Activated CD4-positive, alpha-beta memory T cell treated with anti-CD3 and anti-CD28 coated beads for 36 hours (primary cell): ENCODE measurements at regions not wholly inside any gene's neighbourhood (a gene's known extent, or its start where the extent isn't known, plus 50 kb on each side); places are given as distances from the start of the nearest gene placed in this dataset.

ENCODE experiments used
- CTCF ChIA-PET: fragments of 350-600 bp; sonication (Branson Sonifier 250); formaldehyde crosslinking; loops from one replicate; lab custom pipeline; 2021; ENCODE audit warnings: antibody characterized with exemption, inconsistent platforms; lab: Charles Lee
- POLR2A ChIA-PET: fragments of 350-600 bp; sonication (Branson Sonifier 250); formaldehyde crosslinking; loops from one replicate; lab custom pipeline; 2021; ENCODE audit warnings: antibody characterized with exemption; lab: Charles Lee
- DNase-seq: peaks from one replicate; pipeline ENCODE4 v3.0.0-alpha.2; 2020
- H3K27ac Mint-ChIP-seq: one replicate; pipeline ENCODE4 v1.8.0; 2021; ENCODE audit warnings: mixed read lengths
- H3K27me3 Mint-ChIP-seq: one replicate; pipeline ENCODE4 v1.8.0; 2021; ENCODE audit warnings: mixed read lengths
- H3K36me3 Mint-ChIP-seq: one replicate; pipeline ENCODE4 v1.8.0; 2021; ENCODE audit warnings: mixed read lengths
- H3K4me1 Mint-ChIP-seq: one replicate; pipeline ENCODE4 v1.8.0; 2021; ENCODE audit warnings: low read depth, mixed read lengths
- H3K4me3 Mint-ChIP-seq: one replicate; pipeline ENCODE4 v1.8.0; 2021; ENCODE audit warnings: mild to moderate bottlenecking, mixed read lengths
- H3K9me3 Mint-ChIP-seq: one replicate; pipeline ENCODE4 v1.8.0; 2021; ENCODE audit warnings: mixed read lengths
- intact Hi-C: fragments of 100-400 bp; cut with micrococcal nuclease; formaldehyde crosslinking; loops from one replicate; pipeline ENCODE4 v1.15.1; 2023

DNA sequence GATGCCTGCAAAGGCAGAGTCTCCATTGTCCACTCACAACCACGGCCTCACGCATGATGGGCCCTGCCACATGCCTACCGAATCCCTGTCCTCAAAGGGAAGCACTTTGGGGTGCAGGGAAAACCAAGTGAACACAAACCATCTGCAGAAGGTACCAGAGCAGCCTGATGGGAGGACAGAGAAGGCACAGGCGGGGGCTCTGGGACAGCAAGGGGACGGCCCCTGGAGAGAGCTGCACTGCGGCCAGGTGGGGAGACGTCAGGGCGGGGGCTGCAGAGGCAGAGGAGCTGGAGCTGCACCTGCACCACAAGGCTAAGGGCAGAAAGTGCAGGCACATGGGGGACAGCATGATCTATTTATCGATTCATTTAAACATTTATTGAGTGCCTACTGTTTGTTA is 1056.0 kb downstream of the TBC1D22A start:
- Mint-ChIP-seq H3K9me3 (peaks cover 8% of the 10 kb centered on the region), H3K27me3 (peaks cover 4% of the 10 kb centered on the region), H3K27ac (no peak overlapping the region), H3K4me1 (no peaks in the 10 kb centered on the region), H3K4me3 (no peak overlapping the region), H3K36me3 (no peaks in the 10 kb centered on the region)
- intact Hi-C loops = no loop called here
- no peak for DNase-seq
- ChIA-PET CTCF (no interaction called here), POLR2A (no interaction called here)

DNA sequence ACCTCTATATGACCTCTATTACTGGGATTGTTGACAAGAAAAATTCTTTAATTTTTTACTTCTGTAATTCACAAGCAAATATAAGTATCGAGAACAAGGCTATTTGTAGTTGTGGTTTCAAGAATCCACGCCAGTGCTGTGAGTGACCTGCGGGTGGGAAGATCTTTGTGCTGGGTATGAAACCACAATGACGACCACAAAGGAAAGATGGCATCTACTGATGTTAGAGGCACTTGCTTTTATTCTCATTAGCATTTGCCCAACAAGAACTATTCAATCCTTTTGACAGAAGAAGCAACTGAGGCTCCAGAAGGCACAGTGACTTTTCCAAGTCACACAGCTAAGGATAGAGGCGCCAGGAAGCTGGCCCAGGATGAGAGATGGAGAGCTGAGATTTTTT is 1054.9 kb downstream of the TBC1D22A start:
- Mint-ChIP-seq H3K4me1 (no peaks in the 10 kb centered on the region), H3K27ac (no peak overlapping the region), H3K27me3 (peaks cover 4% of the 10 kb centered on the region), H3K9me3 (peaks cover 12% of the 10 kb centered on the region), H3K36me3 (no peaks in the 10 kb centered on the region), H3K4me3 (no peak overlapping the region)
- intact Hi-C loops = no loop called here
- CTCF ChIA-PET = no interaction called here
- POLR2A ChIA-PET = no interaction called here
- DNase-seq = no peak

DNA sequence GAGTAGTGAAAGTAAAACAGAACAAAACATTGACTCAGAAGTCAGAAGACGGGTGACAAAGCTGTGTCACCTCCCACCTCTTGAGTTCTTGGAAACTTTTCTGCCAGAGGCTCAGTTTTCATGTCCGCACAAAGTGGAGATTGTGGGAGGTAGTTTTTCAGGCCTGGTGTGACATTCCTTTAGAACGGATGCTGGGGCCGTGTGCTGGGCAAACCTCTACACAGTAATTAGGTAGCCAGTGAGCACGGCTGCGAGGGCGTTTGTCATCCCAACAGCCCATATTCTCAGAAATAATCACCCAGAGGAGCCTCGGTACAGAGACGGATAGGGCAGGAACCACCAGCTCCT is 1054.4 kb downstream of the TBC1D22A start:
- no peak for DNase-seq

DNA sequence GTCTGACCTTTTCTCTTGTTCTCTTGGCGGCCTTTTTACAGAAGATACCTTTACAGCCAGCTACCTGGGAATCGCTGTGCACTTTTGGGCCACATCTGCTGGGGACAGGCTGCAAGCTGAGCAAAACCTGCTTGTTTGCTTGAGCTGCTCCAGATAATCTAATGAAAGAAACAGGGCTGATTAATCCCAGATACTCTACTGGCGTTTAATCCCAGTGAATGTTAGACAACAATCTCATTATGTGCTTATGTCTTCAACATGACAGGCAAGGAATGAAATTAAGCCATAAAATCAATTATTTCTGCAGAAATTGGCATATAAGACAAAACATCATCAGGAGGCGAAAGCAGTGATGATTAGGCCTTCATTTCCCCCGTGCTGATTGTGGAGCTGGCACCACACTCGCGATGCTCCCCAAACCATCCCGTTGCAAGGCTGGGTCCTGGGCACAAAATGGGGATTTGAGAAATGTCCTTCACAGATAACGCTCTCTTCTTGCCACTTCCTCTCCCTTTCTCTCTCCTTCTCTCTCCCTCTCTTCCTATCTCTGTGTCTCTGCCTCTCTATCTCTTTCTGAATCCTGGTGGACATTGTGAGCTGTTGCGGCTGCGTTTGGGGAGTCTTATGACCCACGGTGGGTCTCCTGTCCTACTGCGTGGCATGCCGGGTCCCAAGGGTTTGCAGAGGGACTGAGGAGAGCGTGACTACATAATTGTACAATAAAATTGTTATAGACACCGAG is 1053.8 kb downstream of the TBC1D22A start:
- ChIA-PET POLR2A (no interaction called here), CTCF (no interaction called here)
- Mint-ChIP-seq H3K4me3 (no peak overlapping the region), H3K36me3 (no peaks in the 10 kb centered on the region), H3K4me1 (no peaks in the 10 kb centered on the region), H3K27me3 (peaks cover 4% of the 10 kb centered on the region), H3K9me3 (peaks cover 12% of the 10 kb centered on the region), H3K27ac (no peak overlapping the region)
- no peak for DNase-seq
- intact Hi-C loops = no loop called here

More for the DNA sequence above, 1054.4 kb downstream of the TBC1D22A start:
- CTCF ChIA-PET = no interaction called here
- POLR2A ChIA-PET = no interaction called here
- Mint-ChIP-seq H3K4me1 (no peaks in the 10 kb centered on the region), H3K36me3 (no peaks in the 10 kb centered on the region), H3K27ac (no peak overlapping the region), H3K4me3 (no peak overlapping the region), H3K27me3 (peaks cover 4% of the 10 kb centered on the region), H3K9me3 (peaks cover 12% of the 10 kb centered on the region)
- intact Hi-C loops = no loop called here

DNA sequence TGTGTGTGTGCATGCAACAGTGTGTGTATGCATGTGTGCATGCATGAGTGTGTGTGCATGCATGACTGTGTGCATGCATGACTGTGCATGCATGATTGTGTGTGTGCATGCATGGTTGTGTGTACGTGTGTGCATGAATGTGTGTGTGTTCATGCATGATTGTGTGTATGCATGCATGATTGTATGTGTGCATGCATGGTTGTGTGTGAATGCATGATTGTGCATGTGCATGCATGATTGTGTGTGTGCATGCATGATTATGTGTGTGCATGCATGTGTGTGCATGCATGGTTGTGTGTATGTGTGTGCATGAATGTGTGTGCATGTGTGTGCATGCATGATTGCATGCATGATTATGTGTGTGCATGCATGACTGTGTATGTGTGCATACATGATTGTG is 1052.0 kb downstream of the TBC1D22A start:
- Mint-ChIP-seq H3K27me3 (peaks cover 4% of the 10 kb centered on the region), H3K9me3 (peaks cover 10% of the 10 kb centered on the region), H3K4me3 (no peak overlapping the region), H3K36me3 (no peaks in the 10 kb centered on the region), H3K27ac (no peak overlapping the region), H3K4me1 (no peaks in the 10 kb centered on the region)
- ChIA-PET CTCF (no interaction called here), POLR2A (no interaction called here)
- DNase-seq = no peak
- intact Hi-C loops = no loop called here

DNA sequence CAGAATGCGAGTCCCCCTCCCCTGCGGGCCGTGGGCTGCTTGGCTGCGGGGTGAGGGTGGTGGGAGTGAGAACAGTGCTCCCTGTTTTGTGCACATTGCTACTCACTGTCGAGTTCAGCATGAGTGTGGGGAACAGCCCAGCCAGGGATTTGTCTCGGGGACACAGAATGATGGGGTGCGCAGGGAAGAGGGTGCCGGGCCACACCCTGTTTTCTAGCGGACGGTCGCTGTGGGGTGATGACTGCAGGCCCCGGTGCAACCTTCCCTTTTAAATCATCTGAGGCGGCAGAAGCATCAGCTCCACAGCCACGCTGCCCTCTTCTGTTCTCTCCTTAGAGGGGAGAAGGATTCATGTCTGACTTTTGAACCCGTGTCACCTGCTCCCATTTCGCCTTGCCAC is 1051.2 kb downstream of the TBC1D22A start:
- no peaks in the 10 kb centered on the region for H3K4me1 Mint-ChIP-seq
- DNase-seq = no peak
- no peaks in the 10 kb centered on the region for H3K36me3 Mint-ChIP-seq
- peaks cover 10% of the 10 kb centered on the region for H3K9me3 Mint-ChIP-seq
- ChIA-PET POLR2A (no interaction called here), CTCF (no interaction called here)
- H3K27ac Mint-ChIP-seq = no peak overlapping the region
- H3K4me3 Mint-ChIP-seq = no peak overlapping the region
- H3K27me3 Mint-ChIP-seq = peaks cover 3% of the 10 kb centered on the region
- intact Hi-C loops = no loop called here

GRCh38 chr22:47811971-47812370 is 1049.5 kb downstream of the TBC1D22A start:
- ChIA-PET POLR2A (no interaction called here), CTCF (no interaction called here)
- H3K27me3 Mint-ChIP-seq = no peaks in the 10 kb centered on the region
- peaks cover 8% of the 10 kb centered on the region for H3K9me3 Mint-ChIP-seq
- intact Hi-C loops = no loop called here
- no peak for DNase-seq
- no peak overlapping the region for H3K27ac Mint-ChIP-seq
- H3K36me3 Mint-ChIP-seq = no peaks in the 10 kb centered on the region
- no peak overlapping the region for H3K4me3 Mint-ChIP-seq
- H3K4me1 Mint-ChIP-seq = no peaks in the 10 kb centered on the region

GRCh38 chr22:47810505-47811500 is 1048.4 kb downstream of the TBC1D22A start:
- intact Hi-C loops = no loop called here
- no peak overlapping the region for H3K27ac Mint-ChIP-seq
- ChIA-PET POLR2A (no interaction called here), CTCF (no interaction called here)
- no peaks in the 10 kb centered on the region for H3K27me3 Mint-ChIP-seq
- H3K4me1 Mint-ChIP-seq = no peaks in the 10 kb centered on the region
- no peaks in the 10 kb centered on the region for H3K36me3 Mint-ChIP-seq
- no peak for DNase-seq
- peaks cover 8% of the 10 kb centered on the region for H3K9me3 Mint-ChIP-seq
- no peak overlapping the region for H3K4me3 Mint-ChIP-seq

- no peak overlapping the region for H3K27ac Mint-ChIP-seq
- intact Hi-C loops = no loop called here
- no peaks in the 10 kb centered on the region for H3K36me3 Mint-ChIP-seq
- CTCF ChIA-PET = no interaction called here
- no peaks in the 10 kb centered on the region for H3K4me1 Mint-ChIP-seq
- H3K4me3 Mint-ChIP-seq = no peak overlapping the region
- no peaks in the 10 kb centered on the region for H3K27me3 Mint-ChIP-seq
- DNase-seq = no peak
- peaks cover 5% of the 10 kb centered on the region for H3K9me3 Mint-ChIP-seq
- POLR2A ChIA-PET = no interaction called here
Observed at GRCh38 chr22:47808886-47809620, 1046.6 kb downstream of the TBC1D22A start.

DNA sequence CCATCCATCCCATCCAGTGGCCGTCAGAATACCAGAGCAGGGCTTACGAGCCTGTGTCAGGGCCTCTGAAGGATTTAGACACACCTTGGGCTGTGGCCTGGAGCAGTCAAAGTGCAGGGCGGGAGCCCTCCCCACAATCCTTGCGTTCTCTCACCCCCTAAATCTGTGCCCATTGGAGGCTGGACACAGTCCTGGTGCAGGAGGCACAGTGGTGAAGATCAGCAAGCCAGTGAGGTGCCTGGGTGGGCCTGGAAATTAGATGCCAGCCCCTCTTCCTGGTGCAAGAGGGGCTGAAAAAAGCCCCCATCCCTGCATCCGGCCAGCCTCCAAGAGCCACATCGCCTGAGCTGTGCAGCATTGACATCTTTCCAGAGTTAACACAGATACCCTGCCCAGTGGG is 1045.8 kb downstream of the TBC1D22A start:
- ChIA-PET POLR2A (no interaction called here), CTCF (no interaction called here)
- intact Hi-C loops = no loop called here
- no peaks in the 10 kb centered on the region for H3K36me3 Mint-ChIP-seq
- no peaks in the 10 kb centered on the region for H3K4me1 Mint-ChIP-seq
- no peak overlapping the region for H3K4me3 Mint-ChIP-seq
- peaks cover 4% of the 10 kb centered on the region for H3K9me3 Mint-ChIP-seq
- H3K27me3 Mint-ChIP-seq = no peaks in the 10 kb centered on the region
- no peak for DNase-seq
- H3K27ac Mint-ChIP-seq = no peak overlapping the region

DNA sequence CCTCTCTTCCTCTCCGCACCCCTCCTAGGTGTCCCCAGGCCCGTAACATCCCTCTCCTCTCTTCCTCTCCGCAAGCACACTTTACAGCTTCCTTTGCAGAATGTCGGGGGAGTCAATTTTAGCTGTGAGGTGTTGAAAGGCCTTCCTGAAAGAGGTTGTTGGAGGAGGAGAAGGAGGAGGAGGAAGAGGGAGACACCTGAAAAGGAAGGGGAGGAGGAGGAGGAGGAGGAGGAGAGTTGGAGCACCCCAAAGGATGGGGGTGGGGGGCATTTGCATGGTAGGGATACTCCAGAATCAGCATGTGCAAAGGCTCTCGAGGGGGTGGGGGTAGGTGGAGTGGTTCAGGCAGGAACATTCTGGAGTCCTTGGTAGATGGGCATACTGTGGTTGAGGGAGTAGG is 1045.1 kb downstream of the TBC1D22A start:
- no peaks in the 10 kb centered on the region for H3K36me3 Mint-ChIP-seq
- no peaks in the 10 kb centered on the region for H3K27me3 Mint-ChIP-seq
- H3K27ac Mint-ChIP-seq = no peak overlapping the region
- H3K4me1 Mint-ChIP-seq = no peaks in the 10 kb centered on the region
- no peaks in the 10 kb centered on the region for H3K9me3 Mint-ChIP-seq
- no peak overlapping the region for H3K4me3 Mint-ChIP-seq
- POLR2A ChIA-PET = no interaction called here
- CTCF ChIA-PET = no interaction called here
- intact Hi-C loops = no loop called here
- no peak for DNase-seq

DNA sequence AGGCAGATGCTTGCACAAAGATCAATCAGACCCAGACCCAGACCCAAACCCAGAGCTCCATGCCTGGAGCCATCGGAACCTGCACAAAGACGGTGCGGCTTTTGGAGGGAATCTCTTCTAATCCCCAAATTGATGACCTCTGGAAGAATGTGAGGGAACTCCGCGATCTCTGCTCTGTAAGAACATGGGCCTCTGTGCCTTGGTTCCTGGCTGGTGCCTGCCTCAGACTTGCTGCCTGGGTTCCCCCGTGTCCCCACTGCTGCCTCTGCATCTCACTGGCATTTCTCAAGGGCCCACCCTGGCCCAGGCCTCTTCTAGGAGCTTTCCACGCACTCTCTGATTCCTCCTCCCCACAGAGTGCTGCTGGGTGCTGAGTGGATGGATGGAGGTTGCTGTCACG is 1044.4 kb downstream of the TBC1D22A start:
- no peak for DNase-seq
- CTCF ChIA-PET = no interaction called here
- intact Hi-C loops = no loop called here
- Mint-ChIP-seq H3K9me3 (no peaks in the 10 kb centered on the region), H3K27me3 (no peaks in the 10 kb centered on the region), H3K36me3 (no peaks in the 10 kb centered on the region), H3K27ac (no peak overlapping the region), H3K4me1 (no peaks in the 10 kb centered on the region), H3K4me3 (no peak overlapping the region)
- POLR2A ChIA-PET = no interaction called here
